SJCRH30 (cell line): ENCODE measurements at regions not wholly inside any gene's neighbourhood (a gene's known extent, or its start where the extent isn't known, plus 50 kb on each side); places are given as distances from the start of the nearest gene placed in this dataset.

Experiments used
- DNase-seq, 2 experiments: peaks; one replicate each; pipeline ENCODE4 v3.0.0-alpha.2; 2015 to 2020
- H3K27ac ChIP-seq: fragments of 250-450 bp; sonication (Bioruptor Pico); 2 replicates; pipeline ENCODE4 v1.5.1; 2020; ENCODE audit warnings: mild to moderate bottlenecking, moderate library complexity
- H3K27me3 ChIP-seq: fragments of 250-450 bp; sonication (Bioruptor Pico); 2 replicates; pipeline ENCODE4 v1.5.1; 2020; ENCODE audit warnings: mild to moderate bottlenecking, moderate library complexity
- H3K36me3 ChIP-seq: fragments of 250-450 bp; sonication (Bioruptor Pico); 2 replicates; pipeline ENCODE4 v1.5.1; 2020; ENCODE audit warnings: mild to moderate bottlenecking, moderate library complexity
- H3K4me1 ChIP-seq: fragments of 250-450 bp; sonication (Bioruptor Pico); 2 replicates; pipeline ENCODE4 v1.5.1; 2020; ENCODE audit warnings: mild to moderate bottlenecking, moderate library complexity
- H3K4me3 ChIP-seq: fragments of 250-450 bp; sonication (Bioruptor Pico); 2 replicates; pipeline ENCODE4 v1.5.1; 2020; ENCODE audit warnings: mild to moderate bottlenecking, moderate library complexity
- H3K9me3 ChIP-seq: fragments of 250-450 bp; sonication (Bioruptor Pico); replicated peaks from 2 replicates; pipeline ENCODE4 v1.5.1; 2020; ENCODE audit warnings: mild to moderate bottlenecking, moderate library complexity

GRCh38 chr12:58433959-58434358 is 486.3 kb downstream of the LRIG3 start:
- Histone ChIP-seq H3K27me3 (peaks cover 18% of the 10 kb centered on the region; the same call in 1 of the 2 replicates), H3K36me3 (no peaks in the 10 kb centered on the region), H3K9me3 (no peaks in the 10 kb centered on the region), H3K27ac (no peak overlapping the region), H3K4me1 (no peaks in the 10 kb centered on the region), H3K4me3 (no peak overlapping the region)
- no peak for DNase-seq

GRCh38 chr12:58434726-58435125 is 485.6 kb downstream of the LRIG3 start:
- Histone ChIP-seq H3K27ac (no peak overlapping the region), H3K4me3 (no peak overlapping the region), H3K27me3 (peaks cover 22% of the 10 kb centered on the region; the same call in 1 of the 2 replicates), H3K4me1 (no peaks in the 10 kb centered on the region), H3K36me3 (no peaks in the 10 kb centered on the region), H3K9me3 (no peaks in the 10 kb centered on the region)
- DNase-seq = no peak

GRCh38 chr12:58435647-58436046 is 484.7 kb downstream of the LRIG3 start:
- no peak for DNase-seq
- no peak overlapping the region for H3K27ac ChIP-seq
- H3K4me1 ChIP-seq = no peaks in the 10 kb centered on the region
- H3K27me3 ChIP-seq = peaks cover 29% of the 10 kb centered on the region; the same call in 1 of the 2 replicates
- no peaks in the 10 kb centered on the region for H3K36me3 ChIP-seq
- no peaks in the 10 kb centered on the region for H3K9me3 ChIP-seq
- H3K4me3 ChIP-seq = no peak overlapping the region

- no peaks in the 10 kb centered on the region for H3K9me3 ChIP-seq
- peaks cover 44% of the 10 kb centered on the region for H3K27me3 ChIP-seq
- H3K4me1 ChIP-seq = peaks cover 17% of the 10 kb centered on the region
- no peak overlapping the region for H3K27ac ChIP-seq
- no peaks in the 10 kb centered on the region for H3K36me3 ChIP-seq
- no peak overlapping the region for H3K4me3 ChIP-seq
- no peak for DNase-seq
Measured at GRCh38 chr12:58441483-58441882, 478.8 kb downstream of the LRIG3 start.

- Histone ChIP-seq H3K4me1 (peaks cover 17% of the 10 kb centered on the region), H3K27me3 (peaks cover 51% of the 10 kb centered on the region), H3K4me3 (no peak overlapping the region), H3K36me3 (no peaks in the 10 kb centered on the region), H3K9me3 (no peaks in the 10 kb centered on the region; the same call in 1 of the 2 replicates), H3K27ac (no peak overlapping the region)
- peak; percentile 88 to 98 for DNase-seq
Measured at GRCh38 chr12:58443273-58443980, 476.9 kb downstream of the LRIG3 start.

GRCh38 chr12:58443981-58444371 is 476.3 kb downstream of the LRIG3 start:
- Histone ChIP-seq H3K36me3 (no peaks in the 10 kb centered on the region), H3K4me1 (peaks cover 17% of the 10 kb centered on the region), H3K9me3 (no peaks in the 10 kb centered on the region; the same call in 1 of the 2 replicates), H3K4me3 (no peak overlapping the region), H3K27me3 (peaks cover 55% of the 10 kb centered on the region), H3K27ac (no peak overlapping the region)
- peak; percentile 98 to 99 for DNase-seq

GRCh38 chr12:58450868-58451482 is 469.3 kb downstream of the LRIG3 start:
- H3K36me3 ChIP-seq = no peaks in the 10 kb centered on the region
- H3K4me1 ChIP-seq = no peaks in the 10 kb centered on the region
- peaks cover 3% of the 10 kb centered on the region; the same call in 1 of the 2 replicates for H3K9me3 ChIP-seq
- H3K27ac ChIP-seq = no peak overlapping the region
- H3K4me3 ChIP-seq = no peak overlapping the region
- DNase-seq = no peak
- H3K27me3 ChIP-seq = peaks cover 64% of the 10 kb centered on the region

- DNase-seq = no peak
- Histone ChIP-seq H3K9me3 (0 out of 2 replicates have a peak, but pooled peaks cover 3% of the 10 kb centered on the region), H3K4me3 (no peak overlapping the region), H3K36me3 (no peaks in the 10 kb centered on the region), H3K27me3 (peaks cover 54% of the 10 kb centered on the region), H3K27ac (no peak overlapping the region), H3K4me1 (peaks cover 4% of the 10 kb centered on the region; the same call in 1 of the 2 replicates)
Measured at GRCh38 chr12:58452546-58452945, 467.8 kb downstream of the LRIG3 start.

- Histone ChIP-seq H3K36me3 (no peaks in the 10 kb centered on the region), H3K4me3 (no peak overlapping the region), H3K27ac (no peak overlapping the region), H3K27me3 (peaks cover 48% of the 10 kb centered on the region), H3K4me1 (peaks cover 11% of the 10 kb centered on the region; the same call in 1 of the 2 replicates), H3K9me3 (0 out of 2 replicates have a peak, but pooled peaks cover 3% of the 10 kb centered on the region)
- no peak for DNase-seq
Measured at GRCh38 chr12:58453306-58453705, 467.0 kb downstream of the LRIG3 start.

- no peak overlapping the region for H3K27ac ChIP-seq
- H3K9me3 ChIP-seq = 0 out of 2 replicates have a peak, but pooled peaks cover 3% of the 10 kb centered on the region
- peaks cover 13% of the 10 kb centered on the region; the same call in 1 of the 2 replicates for H3K4me1 ChIP-seq
- no peaks in the 10 kb centered on the region for H3K36me3 ChIP-seq
- no peak overlapping the region for H3K4me3 ChIP-seq
- DNase-seq = no peak
- H3K27me3 ChIP-seq = peaks cover 39% of the 10 kb centered on the region
Measured at GRCh38 chr12:58455136-58455535, 465.2 kb downstream of the LRIG3 start.

GRCh38 chr12:58458102-58458501 is 462.2 kb downstream of the LRIG3 start:
- no peak for DNase-seq
- peaks cover 13% of the 10 kb centered on the region; the same call in 1 of the 2 replicates for H3K4me1 ChIP-seq
- peaks cover 30% of the 10 kb centered on the region for H3K27me3 ChIP-seq
- H3K27ac ChIP-seq = no peak overlapping the region
- no peaks in the 10 kb centered on the region for H3K9me3 ChIP-seq
- no peaks in the 10 kb centered on the region for H3K36me3 ChIP-seq
- H3K4me3 ChIP-seq = no peak overlapping the region

GRCh38 chr12:58459191-58459590 is 461.1 kb downstream of the LRIG3 start:
- DNase-seq = no peak
- Histone ChIP-seq H3K9me3 (no peaks in the 10 kb centered on the region), H3K4me3 (no peak overlapping the region), H3K36me3 (no peaks in the 10 kb centered on the region), H3K27ac (no peak overlapping the region), H3K27me3 (peaks cover 24% of the 10 kb centered on the region), H3K4me1 (peaks cover 13% of the 10 kb centered on the region; the same call in 1 of the 2 replicates)

- DNase-seq = no peak
- peaks cover 5% of the 10 kb centered on the region; the same call in 1 of the 2 replicates for H3K27me3 ChIP-seq
- H3K27ac ChIP-seq = no peak overlapping the region
- H3K36me3 ChIP-seq = no peaks in the 10 kb centered on the region
- H3K4me3 ChIP-seq = no peak overlapping the region
- peaks cover under 1% of the 10 kb centered on the region; the same call in 1 of the 2 replicates for H3K9me3 ChIP-seq
- H3K4me1 ChIP-seq = peaks cover 5% of the 10 kb centered on the region; the same call in 1 of the 2 replicates
Measured at GRCh38 chr12:58463051-58463450, 457.3 kb downstream of the LRIG3 start.

GRCh38 chr12:58465418-58465817 is 454.9 kb downstream of the LRIG3 start:
- no peaks in the 10 kb centered on the region for H3K36me3 ChIP-seq
- no peak for DNase-seq
- no peak overlapping the region for H3K27ac ChIP-seq
- peaks cover 12% of the 10 kb centered on the region for H3K9me3 ChIP-seq
- H3K4me1 ChIP-seq = no peaks in the 10 kb centered on the region
- H3K4me3 ChIP-seq = no peak overlapping the region
- H3K27me3 ChIP-seq = no peaks in the 10 kb centered on the region; the same call in 1 of the 2 replicates
